ENCODE measurements at regions not wholly inside any gene's neighbourhood (a gene's known extent, or its start where the extent isn't known, plus 50 kb on each side); places are given as distances from the start of the nearest gene placed in this dataset.

GRCh38 chr2:224222974-224223373, 178.9 kb downstream of the FAM124B start:
- Histone ChIP-seq H3K9ac (ENCODE audit: low read length) (no peak overlapping the region), H4K20me1 (ENCODE audit: insufficient read depth) (no peaks in the 10 kb centered on the region), H3K9me3 (ENCODE audit: low read length) (no peaks in the 10 kb centered on the region), H3K79me2 (replicated peaks; ENCODE audit: insufficient read depth, low read length) (no peaks in the 10 kb centered on the region), H3F3A (ENCODE audit: insufficient read depth, low read length, poor library complexity, severe bottlenecking) (no peaks in the 10 kb centered on the region), H3K36me3 (ENCODE audit: insufficient read depth, low read length) (no peaks in the 10 kb centered on the region), H2AFZ (ENCODE audit: low read depth, low read length) (no peak overlapping the region), H3K4me3 (ENCODE audit: low read length) (no peak overlapping the region), H3K27ac (ENCODE audit: low read length) (no peak overlapping the region), H3K9me2 (ENCODE audit: insufficient read depth, low read length) (no peaks in the 10 kb centered on the region), H3K27me3 (ENCODE audit: insufficient read depth, low read depth, low read length) (no peaks in the 10 kb centered on the region), H3K4me2 (ENCODE audit: low read length) (no peak overlapping the region)
- TF ChIP-seq TAF1 (IDR thresholded peaks at IDR 0.05; ENCODE audit: low read depth) (no peak), POLR2AphosphoS5 (IDR thresholded peaks at IDR 0.05) (no peak), MXI1 (conservative IDR thresholded peaks at IDR 0.05; ENCODE audit: poor library complexity, severe bottlenecking) (no peak), SMC3 (conservative IDR thresholded peaks at IDR 0.05; ENCODE audit: poor library complexity) (no peak), EP300 (conservative IDR thresholded peaks at IDR 0.05; ENCODE audit: poor library complexity, severe bottlenecking) (no peak), CTCF (IDR thresholded peaks at IDR 0.05; ENCODE audit: poor library complexity, severe bottlenecking) (no peak), RAD21 (conservative IDR thresholded peaks at IDR 0.05) (no peak), REST (IDR thresholded peaks at IDR 0.05; ENCODE audit: borderline replicate concordance) (no peak), EZH2 (IDR thresholded peaks at IDR 0.05; ENCODE audit: borderline replicate concordance, insufficient read depth, low read length, poor library complexity, severe bottlenecking) (no peak)

GRCh38 chr2:224222291-224222690, 179.6 kb downstream of the FAM124B start:
- no peaks in the 10 kb centered on the region for H3K79me2 ChIP-seq (replicated peaks; ENCODE audit: insufficient read depth, low read length)
- no peaks in the 10 kb centered on the region for H3F3A ChIP-seq (ENCODE audit: insufficient read depth, low read length, poor library complexity, severe bottlenecking)
- no peaks in the 10 kb centered on the region for H3K9me2 ChIP-seq (ENCODE audit: insufficient read depth, low read length)
- no peak overlapping the region for H3K9ac ChIP-seq (ENCODE audit: low read length)
- H2AFZ ChIP-seq (ENCODE audit: low read depth, low read length): no peak overlapping the region
- no peaks in the 10 kb centered on the region for H3K9me3 ChIP-seq (ENCODE audit: low read length)
- TF ChIP-seq REST (IDR thresholded peaks at IDR 0.05; ENCODE audit: borderline replicate concordance) (no peak), TAF1 (IDR thresholded peaks at IDR 0.05; ENCODE audit: low read depth) (no peak), EP300 (conservative IDR thresholded peaks at IDR 0.05; ENCODE audit: poor library complexity, severe bottlenecking) (no peak), SMC3 (conservative IDR thresholded peaks at IDR 0.05; ENCODE audit: poor library complexity) (no peak), POLR2AphosphoS5 (IDR thresholded peaks at IDR 0.05) (no peak)
- H3K4me3 ChIP-seq (ENCODE audit: low read length): no peak overlapping the region
- H3K4me2 ChIP-seq (ENCODE audit: low read length): no peak overlapping the region
- no peak overlapping the region for H3K27ac ChIP-seq (ENCODE audit: low read length)
- H3K36me3 ChIP-seq (ENCODE audit: insufficient read depth, low read length): no peaks in the 10 kb centered on the region
- no peaks in the 10 kb centered on the region for H3K27me3 ChIP-seq (ENCODE audit: insufficient read depth, low read depth, low read length)
- no peaks in the 10 kb centered on the region for H4K20me1 ChIP-seq (ENCODE audit: insufficient read depth)

Data from neural cell (in vitro differentiated cells).